Ishikawa (cell line): ENCODE measurements at regions not wholly inside any gene's neighbourhood (a gene's known extent, or its start where the extent isn't known, plus 50 kb on each side); places are given as distances from the start of the nearest gene placed in this dataset.

Source experiments
- CEBPB ChIP-seq: IDR thresholded peaks from 2 replicates; pipeline ENCODE4 v1.6.1; 2012
- CREB1 ChIP-seq: IDR thresholded peaks from 2 replicates; pipeline ENCODE4 v1.6.1; 2012; ENCODE audit warnings: low read depth
- EGR1 ChIP-seq: IDR thresholded peaks from 2 replicates; pipeline ENCODE4 v1.6.1; 2012
- EP300 ChIP-seq: IDR thresholded peaks from 2 replicates; pipeline ENCODE4 v1.6.1; 2012; ENCODE audit warnings: borderline replicate concordance
- NFIC ChIP-seq: IDR thresholded peaks from 2 replicates; pipeline ENCODE4 v1.6.1; 2012
- RAD21 ChIP-seq: IDR thresholded peaks from 2 replicates; pipeline ENCODE4 v1.6.1; 2012; ENCODE audit warnings: low read depth
- REST ChIP-seq: IDR thresholded peaks from 2 replicates; pipeline ENCODE4 v1.6.1; 2012; ENCODE audit warnings: low read depth, mild to moderate bottlenecking
- TAF1 ChIP-seq: IDR thresholded peaks from 2 replicates; pipeline ENCODE4 v1.6.1; 2012; ENCODE audit warnings: low read depth, mild to moderate bottlenecking
- TCF12 ChIP-seq: IDR thresholded peaks from 2 replicates; pipeline ENCODE4 v1.6.1; 2012; ENCODE audit warnings: low read depth
- TEAD4 ChIP-seq: IDR thresholded peaks from 2 replicates; pipeline ENCODE4 v1.6.1; 2012
- YY1 ChIP-seq: IDR thresholded peaks from 2 replicates; pipeline ENCODE4 v1.6.1; 2012; ENCODE audit warnings: low read depth
- ZBTB7A ChIP-seq: IDR thresholded peaks from 2 replicates; pipeline ENCODE4 v1.6.1; 2012; ENCODE audit warnings: low read depth
- TF ChIP-seq, protein P1 (sequence below): IDR thresholded peaks from 2 replicates; pipeline ENCODE4 v1.6.1; 2012

- TF ChIP-seq EP300 (no peak), TEAD4 (no peak), YY1 (no peak), REST (no peak), EGR1 (no peak), NFIC (no peak), TAF1 (no peak), CEBPB (no peak), TCF12 (no peak), CREB1 (no peak), RAD21 (no peak), ZBTB7A (no peak)
- TF ChIP-seq, protein P1, sequence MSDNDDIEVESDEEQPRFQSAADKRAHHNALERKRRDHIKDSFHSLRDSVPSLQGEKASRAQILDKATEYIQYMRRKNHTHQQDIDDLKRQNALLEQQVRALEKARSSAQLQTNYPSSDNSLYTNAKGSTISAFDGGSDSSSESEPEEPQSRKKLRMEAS = no peak
Measured at GRCh38 chr7:68224041-68224741, 1227.6 kb downstream of the TYW1 start.
